ENCODE measurements at regions not wholly inside any gene's neighbourhood (a gene's known extent, or its start where the extent isn't known, plus 50 kb on each side); places are given as distances from the start of the nearest gene placed in this dataset.

DNA sequence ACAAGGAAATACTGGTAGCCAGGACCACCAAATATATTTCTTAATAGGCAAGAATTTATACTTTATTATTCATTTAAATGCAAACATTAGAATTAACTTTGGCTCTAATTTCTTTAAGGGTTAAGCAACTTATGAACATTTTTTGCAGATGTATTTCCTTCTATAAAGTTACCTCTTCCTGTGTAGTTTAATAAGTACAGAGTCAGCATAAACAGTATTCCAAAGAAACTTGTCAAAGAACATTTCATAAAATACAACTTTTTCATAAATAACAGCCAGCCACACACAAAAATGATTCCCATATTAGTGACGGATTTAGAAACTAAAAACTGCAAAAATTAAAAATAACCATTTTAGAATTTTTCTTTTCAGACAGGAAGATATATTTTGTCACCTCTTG is 723.2 kb downstream of the KCNJ2 start:
- no peak overlapping the region for H3K4me3 ChIP-seq (ENCODE audit: low read depth, low read length)
- no peak for TF ChIP-seq CTCF (conservative IDR thresholded peaks at IDR 0.05; ENCODE audit: low read depth, low read length)
- no peak for DNase-seq (ENCODE audit: low read depth)

GRCh38 chr17:70896843-70897242 is 727.5 kb downstream of the KCNJ2 start:
- no peak overlapping the region for H3K4me3 ChIP-seq (ENCODE audit: low read depth, low read length)
- peak; percentile 24 for TF ChIP-seq CTCF (conservative IDR thresholded peaks at IDR 0.05; ENCODE audit: low read depth, low read length)
- DNase-seq (ENCODE audit: low read depth) = no peak

GRCh38 chr17:70897446-70897845 is 728.1 kb downstream of the KCNJ2 start:
- no peak for TF ChIP-seq CTCF (conservative IDR thresholded peaks at IDR 0.05; ENCODE audit: low read depth, low read length)
- H3K4me3 ChIP-seq (ENCODE audit: low read depth, low read length) = no peak overlapping the region
- no peak for DNase-seq (ENCODE audit: low read depth)

GRCh38 chr17:70901870-70902269 is 732.5 kb downstream of the KCNJ2 start:
- DNase-seq (ENCODE audit: low read depth) = no peak
- no peak overlapping the region for H3K4me3 ChIP-seq (ENCODE audit: low read depth, low read length)
- TF ChIP-seq CTCF (conservative IDR thresholded peaks at IDR 0.05; ENCODE audit: low read depth, low read length) = no peak

- no peak for TF ChIP-seq CTCF (conservative IDR thresholded peaks at IDR 0.05; ENCODE audit: low read depth, low read length)
- no peak overlapping the region for H3K4me3 ChIP-seq (ENCODE audit: low read depth, low read length)
- peak; percentile 100 for DNase-seq (ENCODE audit: low read depth)
Measured at GRCh38 chr17:70905796-70906195, 736.5 kb downstream of the KCNJ2 start.

GRCh38 chr17:70906808-70907207 is 737.5 kb downstream of the KCNJ2 start:
- no peak for TF ChIP-seq CTCF (conservative IDR thresholded peaks at IDR 0.05; ENCODE audit: low read depth, low read length)
- H3K4me3 ChIP-seq (ENCODE audit: low read depth, low read length) = no peak overlapping the region
- peak; percentile 83 for DNase-seq (ENCODE audit: low read depth)

DNA sequence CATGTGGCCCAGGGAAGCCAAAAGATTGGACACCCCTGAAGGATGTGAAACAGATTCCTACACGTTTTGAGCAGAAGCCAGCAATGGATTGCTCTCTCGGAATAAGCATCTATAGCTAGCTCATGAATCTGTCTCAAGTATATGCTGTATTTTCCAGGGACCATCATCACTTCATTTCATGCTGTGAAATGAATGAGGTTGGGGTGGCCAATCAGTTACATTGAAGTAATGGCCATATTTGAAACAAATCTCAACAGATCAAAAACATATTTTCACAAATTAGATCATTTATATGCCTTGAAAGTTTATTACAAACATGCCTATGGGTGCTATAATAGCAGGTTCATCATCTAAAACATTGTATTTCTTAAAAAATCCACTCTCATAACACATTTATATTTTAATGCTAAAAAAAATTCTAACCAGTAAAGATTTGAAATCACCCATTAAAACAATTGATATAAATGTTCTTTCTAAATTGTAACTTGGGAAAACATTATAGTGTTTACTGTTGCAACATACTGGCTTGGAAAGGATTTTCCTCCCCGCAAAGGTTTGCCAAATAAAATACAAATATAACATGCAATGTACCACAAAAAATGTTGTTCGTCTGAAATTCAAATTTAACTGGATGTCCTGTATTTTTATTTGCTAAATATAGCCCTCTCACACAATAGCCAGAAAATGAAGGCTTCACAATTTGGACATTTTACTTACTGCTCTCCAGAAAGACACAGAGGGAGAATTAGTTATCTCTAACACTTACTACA is 743.6 kb downstream of the KCNJ2 start:
- H3K4me3 ChIP-seq (ENCODE audit: low read depth, low read length) = no peak overlapping the region
- DNase-seq (ENCODE audit: low read depth) = peak; percentile 55
- no peak for TF ChIP-seq CTCF (conservative IDR thresholded peaks at IDR 0.05; ENCODE audit: low read depth, low read length)
